Renal cortex interstitium (tissue), 11 donors: ENCODE measurements at regions not wholly inside any gene's neighbourhood (a gene's known extent, or its start where the extent isn't known, plus 50 kb on each side); places are given as distances from the start of the nearest gene placed in this dataset.

Experiments used
- DNase-seq, 11 donors: peaks; one replicate each; pipeline ENCODE4 v3.0.0-alpha.2; 2013; ENCODE audit warnings: low read depth in 9 of 11, low spot score in 4 of 11; ENCODE audit errors: extremely low read depth in 1 of 11

DNA sequence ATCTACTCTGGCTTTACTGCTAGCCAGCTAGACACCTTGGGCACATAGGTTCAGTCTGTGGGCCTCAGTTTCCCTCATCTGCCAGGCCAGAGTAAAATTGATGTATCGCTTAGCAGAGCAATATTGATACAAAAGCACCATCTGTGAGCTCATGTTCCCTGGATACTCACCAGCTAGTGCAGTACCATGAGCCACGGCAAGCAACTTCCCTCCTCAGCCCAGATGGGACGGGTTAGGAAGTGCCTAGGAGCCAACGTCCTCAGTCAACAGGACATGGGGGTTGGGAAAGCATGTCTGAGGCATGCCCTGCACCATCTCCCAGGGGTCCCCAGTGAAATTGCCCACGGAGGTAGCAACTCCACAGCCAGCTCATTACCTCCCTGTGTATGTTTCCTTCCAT, 258.3 kb downstream of the ANKRD60 start:
- DNase-seq: no peak

DNA sequence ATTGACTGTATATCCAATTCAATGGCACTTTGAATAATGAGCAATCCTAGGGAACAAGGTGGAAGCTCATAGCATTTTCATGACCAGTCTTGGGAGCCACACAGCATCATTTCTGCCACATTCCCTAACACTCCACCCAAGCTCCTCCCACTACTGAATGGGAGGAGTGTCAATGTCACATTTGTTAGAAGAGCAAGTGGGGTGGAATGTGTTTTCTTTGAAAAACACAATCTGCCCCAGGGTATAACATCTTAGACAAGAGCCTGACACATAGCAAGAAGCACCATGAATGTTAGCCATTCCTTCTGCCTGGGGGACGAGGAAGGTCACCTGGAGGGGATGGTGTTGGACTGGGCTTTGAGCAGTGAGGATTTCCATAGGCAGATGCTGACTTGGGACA, 258.3 kb upstream of the PMEPA1 start:
- DNase-seq: no peak

DNA sequence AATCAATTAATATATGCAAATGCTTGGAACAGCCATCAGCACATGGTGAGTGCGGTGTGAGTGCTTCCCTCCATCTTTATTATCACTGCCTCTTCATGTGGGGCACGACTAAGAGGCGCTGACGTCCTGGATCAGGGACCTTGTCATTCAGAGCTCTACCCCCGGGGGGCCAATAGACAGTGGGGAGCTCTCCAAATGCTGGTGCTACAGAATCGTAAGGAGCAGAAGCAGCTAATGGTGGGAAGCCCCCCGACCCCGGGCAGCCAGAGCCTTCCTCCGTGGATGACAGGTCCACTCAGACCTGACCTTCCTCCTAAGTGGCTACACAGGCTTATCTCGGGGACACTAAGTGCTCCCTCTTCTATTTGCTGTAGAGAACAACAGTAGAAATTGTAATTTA, 257.5 kb upstream of the PMEPA1 start:
- no peak for DNase-seq

DNA sequence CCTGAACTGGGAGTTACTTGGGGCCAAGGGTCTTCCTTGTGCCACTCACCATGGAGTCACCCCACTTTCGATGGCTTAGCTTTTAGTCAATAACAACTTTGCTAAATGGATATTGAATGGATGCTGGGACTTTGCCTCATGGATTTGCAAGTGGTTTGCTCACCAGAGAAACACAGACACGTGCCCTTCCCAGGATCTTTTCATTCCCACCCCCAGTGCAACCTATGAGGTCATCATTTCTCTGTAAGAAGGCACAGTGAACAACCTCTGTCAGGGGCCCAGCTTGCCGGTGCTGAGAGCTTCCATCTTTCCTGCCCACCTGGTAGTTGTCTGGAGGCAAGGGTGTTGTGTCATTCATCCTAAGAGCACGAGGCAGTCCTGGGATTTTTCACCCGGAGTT, 256.8 kb upstream of the PMEPA1 start:
- no peak for DNase-seq

DNA sequence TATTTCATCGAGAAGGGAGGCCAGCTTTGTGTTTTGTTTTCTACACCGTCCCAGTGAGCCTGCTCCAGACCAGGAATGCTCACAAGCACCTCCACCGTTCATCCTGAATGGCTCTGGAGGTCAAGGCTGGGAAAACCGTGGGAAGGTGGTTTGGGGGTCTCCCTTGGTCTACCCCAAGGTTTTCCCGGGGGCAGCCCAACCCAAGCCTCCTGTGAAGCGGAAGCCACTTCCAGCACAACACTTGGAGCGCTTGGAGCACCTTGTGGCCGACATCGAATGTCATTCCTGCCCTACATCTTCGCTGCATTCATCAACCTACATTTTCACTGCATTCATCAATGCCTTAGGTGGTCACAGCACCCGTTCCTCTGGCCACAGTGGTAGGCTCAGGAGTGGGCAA, 255.6 kb upstream of the PMEPA1 start:
- no peak for DNase-seq

DNA sequence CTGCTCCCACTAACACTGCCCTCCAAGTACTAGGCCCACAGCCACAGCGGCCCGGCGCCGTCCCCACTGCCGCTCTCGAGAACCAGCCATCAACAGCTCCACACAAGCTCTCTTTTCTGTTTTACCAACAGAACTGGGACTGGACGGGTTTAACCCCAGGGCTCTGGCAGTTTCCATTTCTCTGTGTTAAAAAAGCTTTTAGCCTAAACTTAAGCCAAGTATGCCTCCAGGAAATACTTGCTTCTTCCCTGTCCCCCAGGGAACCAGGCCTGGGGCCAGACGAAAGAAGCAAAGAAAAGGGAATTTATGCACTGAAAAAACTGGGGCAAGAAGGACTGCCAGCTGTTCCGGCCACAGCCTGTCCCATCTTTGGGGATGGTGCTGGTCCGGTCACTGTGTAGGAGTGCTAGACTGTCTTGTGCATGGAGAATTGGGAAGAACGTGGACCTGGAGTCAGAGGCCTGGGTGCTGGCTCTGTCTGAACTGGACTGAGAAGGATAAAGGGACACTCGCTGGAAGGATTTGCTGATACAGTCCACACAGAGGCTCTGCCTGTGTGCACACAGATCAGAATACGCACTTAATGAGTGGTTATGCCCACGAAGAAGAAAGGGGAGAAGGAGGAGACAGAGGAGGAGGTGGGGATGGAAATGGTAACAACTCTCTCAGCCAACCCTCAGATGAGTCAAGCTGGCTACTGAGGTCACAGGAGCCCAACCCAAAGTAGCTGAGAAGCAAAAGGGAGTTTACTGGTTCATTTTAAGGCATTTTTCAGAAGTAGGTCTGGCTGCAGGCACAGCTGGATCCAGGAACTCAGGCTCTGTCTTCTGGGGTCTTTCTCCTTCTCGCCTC, 254.4 kb upstream of the PMEPA1 start:
- no peak for DNase-seq

DNA sequence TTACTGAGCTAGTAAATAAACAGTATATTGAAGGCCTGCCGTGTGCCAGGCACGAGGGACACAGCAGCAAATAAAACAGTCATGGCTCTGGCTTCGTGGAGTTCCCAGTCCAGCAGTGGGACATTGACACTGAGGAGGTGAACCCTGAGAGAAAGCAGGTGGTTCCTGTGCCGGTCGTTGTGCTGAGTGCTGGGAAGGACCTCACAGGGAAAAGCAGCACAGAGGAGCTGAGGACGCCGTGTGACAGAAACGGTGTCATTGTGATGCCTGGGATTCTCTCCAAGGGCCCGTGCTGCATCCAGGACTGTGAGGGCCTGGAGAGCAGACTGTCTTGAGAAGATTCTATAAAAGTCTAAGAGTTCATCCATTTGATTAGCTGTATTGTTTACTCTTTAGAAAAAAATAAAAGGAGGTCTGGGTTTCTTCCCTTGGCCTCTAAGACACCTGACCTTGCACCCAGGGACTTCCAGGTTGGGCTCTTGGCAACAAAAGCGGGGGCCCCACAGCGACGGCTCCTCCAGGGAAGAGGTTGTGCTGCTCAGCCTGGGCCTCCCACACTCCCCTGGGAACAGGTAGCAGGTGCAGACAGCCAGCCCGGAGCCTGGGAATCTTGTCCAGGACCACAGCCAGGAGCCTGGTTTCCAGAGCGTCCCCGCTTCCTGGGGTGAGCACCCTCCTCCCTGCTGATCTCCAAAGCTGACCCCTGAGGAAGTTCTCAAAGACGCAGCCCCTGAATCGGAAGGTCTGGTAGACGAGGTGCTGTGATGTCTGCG, 251.2 kb upstream of the PMEPA1 start:
- DNase-seq: no peak

DNA sequence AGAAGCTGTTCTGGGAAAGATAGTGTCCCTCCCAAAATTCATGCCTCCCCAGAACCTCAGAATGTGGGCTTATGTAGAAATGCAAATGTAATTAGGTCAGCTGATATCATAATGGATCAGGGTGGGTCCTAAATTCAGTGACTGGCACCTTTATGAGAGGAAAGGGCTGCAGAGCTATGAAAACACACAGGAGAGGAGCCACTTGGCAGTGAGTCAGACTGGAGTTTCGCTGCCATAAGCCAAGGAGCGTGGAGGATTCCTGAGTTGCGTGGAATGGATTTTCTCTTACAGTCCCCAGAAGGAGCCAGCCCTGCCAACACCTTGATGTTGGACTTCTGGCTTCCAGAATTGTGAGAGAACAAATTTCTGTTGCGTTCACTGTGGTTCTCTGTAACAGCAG, 249.8 kb upstream of the PMEPA1 start:
- no peak for DNase-seq

DNA sequence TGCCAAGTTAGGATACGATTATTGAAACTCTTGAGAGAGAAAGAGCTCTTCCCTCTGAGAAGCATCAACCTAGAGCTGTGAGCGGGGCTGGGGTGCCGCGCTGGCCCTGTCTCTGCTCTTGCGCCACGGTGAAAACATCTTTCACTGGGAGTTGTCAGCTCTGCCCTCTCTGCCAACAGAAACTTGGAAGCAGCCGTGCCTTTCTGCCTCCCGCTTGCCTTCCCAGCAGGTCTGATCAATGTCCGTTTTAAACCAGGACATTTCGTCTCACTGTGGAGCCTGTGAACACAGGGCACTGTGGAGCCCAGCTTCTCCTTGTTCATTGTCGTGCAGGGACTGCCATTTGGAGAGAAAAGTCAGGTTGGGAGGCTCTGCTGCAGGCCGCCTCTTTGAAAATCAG, 249.2 kb upstream of the PMEPA1 start:
- DNase-seq: no peak

DNA sequence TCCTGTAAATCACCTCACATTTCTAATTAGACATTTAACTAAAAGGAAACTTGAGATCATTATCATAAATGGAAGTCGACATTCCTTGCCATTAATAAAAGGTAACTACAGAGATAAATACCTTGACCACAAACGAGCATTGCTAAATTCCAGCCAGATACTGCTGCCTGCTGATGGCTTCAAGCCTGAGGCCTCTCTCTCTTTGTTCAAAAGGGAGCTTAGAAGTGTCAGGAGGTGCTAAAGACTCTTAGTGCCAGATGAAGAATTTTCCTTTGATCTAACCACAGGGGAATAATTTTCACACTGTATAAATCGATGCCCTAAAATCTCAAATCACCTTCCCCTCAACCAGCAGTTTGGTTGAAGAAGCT, 248.2 kb upstream of the PMEPA1 start:
- no peak for DNase-seq

DNA sequence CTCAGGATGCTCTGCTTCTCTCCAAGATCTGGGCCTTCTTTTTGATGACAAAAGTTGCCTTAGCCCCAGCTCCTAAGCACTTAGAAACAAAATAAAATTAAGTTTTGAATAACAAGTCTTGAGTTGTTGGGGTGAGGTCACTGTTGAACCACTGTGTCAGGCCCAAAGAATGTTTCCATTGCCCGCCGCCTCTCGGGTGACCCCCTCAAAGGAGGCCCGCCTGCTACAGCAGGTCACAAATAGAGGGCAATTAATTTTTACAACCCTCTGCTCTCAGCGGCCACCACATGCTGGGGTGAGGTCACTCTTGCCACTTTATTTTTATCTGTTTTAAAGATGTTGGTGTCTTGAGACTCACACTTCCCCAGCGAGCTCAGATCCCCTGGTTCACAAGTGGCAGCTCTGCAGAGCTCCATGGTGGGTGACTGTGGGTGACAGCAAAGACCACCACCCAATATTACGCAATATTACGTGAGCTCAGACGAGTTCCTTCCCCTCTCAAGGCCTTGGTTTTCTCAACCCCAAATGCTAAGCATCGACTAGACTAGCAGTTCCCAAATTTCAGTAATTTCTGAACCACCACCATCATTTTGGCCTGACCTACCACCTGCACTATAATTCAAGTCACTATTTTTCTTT, 247.7 kb upstream of the PMEPA1 start:
- DNase-seq: peak in 3 of 11 donors; percentile 18 to 38 (median 25)

DNA sequence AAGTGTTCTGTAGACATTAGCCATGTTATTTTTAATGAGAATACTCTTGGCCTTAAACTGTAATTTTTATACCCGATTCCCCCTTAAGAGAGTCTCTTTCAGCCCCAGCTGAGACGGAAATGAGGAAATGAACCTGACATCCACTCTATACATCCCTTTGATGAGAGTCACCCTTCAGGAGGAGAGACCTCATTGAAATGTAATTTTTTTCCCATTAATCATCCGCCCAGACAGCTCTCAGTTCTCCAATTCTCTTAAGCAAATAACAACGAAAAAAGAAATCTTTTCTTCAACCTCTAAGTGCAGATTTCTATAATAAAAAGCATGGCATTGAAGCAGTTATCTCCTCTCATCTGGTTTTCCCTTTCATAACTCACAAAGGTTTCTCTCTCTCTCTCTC, 243.8 kb upstream of the PMEPA1 start:
- DNase-seq: no peak

DNA sequence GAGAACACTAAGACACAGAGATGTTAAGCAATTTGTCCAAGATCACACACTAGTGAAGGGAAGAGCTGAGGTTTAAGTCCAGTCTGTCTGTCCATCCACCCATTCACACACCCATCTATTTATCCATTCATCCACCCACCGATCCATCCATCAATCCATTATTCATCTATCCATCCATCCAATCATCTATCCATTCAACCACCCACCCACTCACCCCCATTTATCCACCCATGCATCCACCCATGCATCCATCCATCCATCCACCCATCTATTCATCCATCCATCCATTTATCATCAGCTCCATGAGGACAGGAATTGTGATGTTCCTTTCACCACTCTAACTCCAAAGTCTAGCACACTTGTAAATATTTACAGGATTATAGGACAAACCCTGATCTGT, 242.3 kb upstream of the PMEPA1 start:
- no peak for DNase-seq

DNA sequence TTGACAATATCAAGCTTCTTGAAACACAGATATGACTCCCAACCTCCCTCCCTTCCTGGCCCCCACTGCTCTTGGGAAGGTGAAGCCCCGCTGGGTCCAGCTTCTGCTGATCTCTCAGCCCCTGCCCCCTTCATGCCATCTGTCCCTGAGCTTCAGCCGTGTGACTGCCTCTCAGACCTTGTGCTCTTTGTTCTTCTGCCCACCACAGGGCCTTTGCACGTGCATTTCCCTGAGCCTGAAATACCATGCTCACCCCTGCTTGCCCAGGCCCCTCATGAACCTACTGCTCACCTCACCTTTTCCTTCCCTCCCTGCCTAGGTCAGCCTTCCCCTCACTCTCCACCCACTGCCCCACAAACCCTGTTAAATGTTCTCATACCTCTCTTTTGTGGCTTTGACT, 241.7 kb upstream of the PMEPA1 start:
- no peak for DNase-seq

DNA sequence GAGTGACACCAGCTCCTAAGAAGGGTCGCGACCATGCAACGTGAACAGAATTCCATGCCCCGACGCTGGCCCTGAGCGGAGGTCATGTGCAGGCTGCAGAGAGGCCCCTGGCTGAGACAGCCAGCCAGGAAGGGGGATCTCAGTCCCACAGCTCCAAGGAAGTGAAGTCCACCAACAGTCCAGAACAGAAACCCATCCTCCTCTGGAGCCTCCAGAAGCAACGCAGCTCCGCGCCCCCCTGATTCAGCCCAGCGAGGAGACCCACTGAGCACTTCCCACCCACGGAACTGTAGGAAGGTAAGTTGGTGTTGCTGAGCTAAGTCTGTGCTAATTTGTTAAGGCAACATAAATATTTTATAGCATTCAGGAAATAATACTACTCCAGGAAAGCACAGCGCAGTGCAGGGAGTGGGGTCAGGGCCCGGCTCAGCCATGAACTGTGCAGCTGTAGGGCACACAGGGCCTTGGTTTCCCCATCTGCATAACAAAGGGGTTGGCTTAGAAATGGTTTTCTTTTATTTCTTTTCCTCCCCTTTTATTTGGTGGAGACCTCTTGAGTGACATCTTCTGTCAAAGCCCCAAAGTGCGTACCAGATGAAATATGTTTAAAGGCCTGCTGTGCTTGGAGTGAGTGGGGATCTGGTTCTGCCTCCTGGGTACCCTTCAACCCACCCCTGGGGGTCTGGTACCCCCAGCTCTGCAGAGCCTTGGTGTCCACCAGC, 241.1 kb upstream of the PMEPA1 start:
- DNase-seq: no peak

DNA sequence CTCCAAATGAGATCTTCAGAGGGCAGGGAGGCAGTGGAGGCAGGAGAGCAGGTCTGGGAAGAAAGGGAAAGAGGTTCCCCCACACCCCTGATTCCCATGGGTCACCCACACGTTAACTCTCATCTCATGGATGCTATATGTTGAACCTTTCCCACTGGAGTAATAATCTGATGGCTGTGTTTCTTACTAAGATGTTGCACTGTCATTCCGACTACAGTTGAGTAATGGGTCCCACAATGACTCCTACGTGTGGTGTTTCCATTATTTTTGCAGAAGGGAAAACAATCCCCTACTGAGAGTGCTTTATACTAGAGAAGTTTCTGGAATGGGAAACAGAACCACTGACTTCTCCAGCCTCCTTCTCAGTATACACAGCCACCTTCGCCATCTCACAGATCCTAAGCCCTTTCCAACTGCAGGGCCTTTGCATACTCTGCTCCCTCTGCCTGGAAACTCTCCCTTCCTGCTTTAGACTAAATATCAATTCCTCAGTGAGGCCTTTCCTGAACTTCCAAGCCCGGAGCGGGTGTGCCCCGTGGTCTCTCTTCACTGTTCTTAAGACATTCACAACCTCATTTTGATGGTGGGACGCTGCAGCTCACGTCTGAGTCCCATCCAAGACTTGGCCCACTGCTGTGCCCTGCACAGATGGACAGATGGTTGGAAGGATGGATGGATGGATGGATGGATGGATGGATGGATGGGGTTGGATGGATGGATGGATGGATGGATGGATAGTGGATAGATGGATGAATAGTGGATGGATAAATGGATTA, 238.6 kb upstream of the PMEPA1 start:
- DNase-seq: no peak

DNA sequence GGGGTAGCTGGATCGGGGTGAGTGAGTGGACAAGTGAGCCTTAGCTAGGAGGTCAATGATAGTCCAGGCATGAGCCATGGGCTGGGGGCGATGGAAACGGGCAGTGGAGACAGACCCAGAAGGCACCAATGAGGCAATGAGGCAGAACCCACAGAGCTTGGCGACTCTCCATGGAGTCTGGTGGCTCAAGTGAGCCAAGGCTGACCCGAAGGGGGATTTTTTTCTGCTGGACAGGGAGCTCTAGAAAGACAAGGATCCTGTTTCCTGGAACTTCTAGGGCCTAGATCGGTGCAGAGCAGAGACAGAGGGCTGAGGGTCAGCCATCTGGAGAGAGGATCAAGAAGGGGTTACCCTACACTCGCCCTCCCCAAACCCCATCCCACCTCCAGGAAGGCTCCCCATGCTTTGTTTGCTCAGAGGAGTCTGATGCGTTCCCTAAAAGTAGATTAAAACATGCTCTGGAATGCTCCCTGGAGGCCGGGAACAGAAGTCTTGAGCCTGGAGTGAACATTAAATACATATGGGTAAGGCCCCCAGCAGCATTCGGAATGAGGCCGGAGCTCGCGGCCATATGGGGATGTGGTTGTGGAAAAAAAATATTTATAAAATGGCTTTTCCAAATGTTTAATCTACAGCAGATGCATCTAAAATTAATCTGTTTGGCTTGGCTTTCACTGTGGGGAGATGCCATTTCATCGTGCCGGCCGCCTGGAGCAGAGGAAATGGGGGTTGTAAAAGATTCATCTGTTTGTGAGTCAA, 237.8 kb upstream of the PMEPA1 start:
- peak in 4 of 11 donors; percentile 10 to 35 (median 20) for DNase-seq
